Esophagus squamous epithelium (tissue), 5 donors: ENCODE measurements at regions not wholly inside any gene's neighbourhood (a gene's known extent, or its start where the extent isn't known, plus 50 kb on each side); places are given as distances from the start of the nearest gene placed in this dataset.

Experiments
- DNase-seq: peaks from one replicate; lab custom pipeline; 2025; lab: John Stamatoyannopoulos, UW
- H3K27ac ChIP-seq, 4 donors: fragments of 200-600 bp; sonication (generic); one replicate each; pipeline ENCODE4 v1.5.1; 2016 to 2019; ENCODE audit warnings: mild to moderate bottlenecking in 1 of 4
- H3K27me3 ChIP-seq, 4 donors: fragments of 200-600 bp; sonication (generic); 1 replicate in 3 of 4; 2 replicates in 1 of 4; pipeline versions ENCODE4 v1.5.1 to v1.6.0; 2017 to 2021; ENCODE audit warnings: antibody characterized with exemption in 1 of 4
- H3K36me3 ChIP-seq, 3 donors: fragments of 200-600 bp; sonication (generic); one replicate each; pipeline ENCODE4 v1.5.1; 2016 to 2019
- H3K4me1 ChIP-seq, 3 donors: fragments of 200-600 bp; sonication (generic); one replicate each; pipeline ENCODE4 v1.5.1; 2017 to 2019
- H3K4me3 ChIP-seq, 4 donors: fragments of 200-600 bp; sonication (generic); 1 replicate in 3 of 4; 2 replicates in 1 of 4; pipeline ENCODE4 v1.5.1; 2016 to 2019; ENCODE audit warnings: mild to moderate bottlenecking in 2 of 4, moderate library complexity in 1 of 4
- H3K9me3 ChIP-seq, 3 donors: fragments of 200-600 bp; sonication (generic); one replicate each; pipeline ENCODE4 v1.5.1; 2016 to 2019
- CTCF ChIP-seq, 6 experiments: fragments of 450-650 bp in 4 of 6; fragments of 200-600 bp in 2 of 6; sonication (generic) in 2 of 6; IDR thresholded peaks; one replicate each; pipeline ENCODE4 v1.5.1; 2016 to 2019; ENCODE audit warnings: antibody characterized with exemption in 6 of 6, mild to moderate bottlenecking in 4 of 6, moderate library complexity in 4 of 6
- POLR2A ChIP-seq, 4 donors: fragments of 450-650 bp; IDR thresholded peaks; one replicate each; pipeline ENCODE4 v1.6.1; 2017; ENCODE audit warnings: antibody characterized with exemption in 4 of 4, mild to moderate bottlenecking in 4 of 4, moderate library complexity in 3 of 4
- WGBS, 2 donors: methylation state at CpG; one replicate each; pipeline ENCODE4 v1.1.5; 2018; 5-methylcytosine and 5-hydroxymethylcytosine counted together
- intact Hi-C: fragments of 100-400 bp; cut with DNase I; formaldehyde crosslinking; loops from one replicate; pipeline ENCODE4 v1.15.0; 2022
- donor health status: DM: yes; HTN: yes; CAD: no.

GRCh38 chr16:73418051-73418450, 370.1 kb upstream of the ZFHX3 start:
- intact Hi-C loops, result no loop called here
- peaks cover 0 to 7% (median 0%) of the 10 kb centered on the region in 4 donors for H3K27me3 ChIP-seq
- H3K36me3 ChIP-seq, result no peaks in the 10 kb centered on the region
- DNase-seq, result no peak
- no peaks in the 10 kb centered on the region for H3K9me3 ChIP-seq
- WGBS, 2 donors, result 51 to 63% methylated on average over 8 of the region's 8 CpGs
- TF ChIP-seq CTCF (IDR thresholded peaks at IDR 0.05) (no peak), POLR2A (IDR thresholded peaks at IDR 0.05) (no peak)
- no peak overlapping the region for H3K4me3 ChIP-seq
- no peaks in the 10 kb centered on the region for H3K4me1 ChIP-seq
- H3K27ac ChIP-seq, result no peak overlapping the region

GRCh38 chr16:73415286-73415685, 367.4 kb upstream of the ZFHX3 start:
- H3K27me3 ChIP-seq, result peaks cover 0 to 5% (median 0%) of the 10 kb centered on the region in 4 donors
- WGBS, 2 donors, result 42 to 69% methylated on average over 1 of the region's 1 CpG
- H3K27ac ChIP-seq, result no peak overlapping the region

GRCh38 chr16:73414638-73415037, 366.7 kb upstream of the ZFHX3 start:
- DNase-seq, result no peak
- 56 to 62% methylated on average over 4 to 5 of the region's 5 CpGs for WGBS, 2 donors
- intact Hi-C loops, result no loop called here
- Histone ChIP-seq H3K4me3 (no peak overlapping the region), H3K27me3 (no peaks in the 10 kb centered on the region), H3K36me3 (no peaks in the 10 kb centered on the region), H3K27ac (no peak overlapping the region), H3K9me3 (no peaks in the 10 kb centered on the region), H3K4me1 (no peaks in the 10 kb centered on the region)
- no peak for TF ChIP-seq CTCF (IDR thresholded peaks at IDR 0.05)
- no peak for TF ChIP-seq POLR2A (IDR thresholded peaks at IDR 0.05)

More at GRCh38 chr16:73415286-73415685, 367.4 kb upstream of the ZFHX3 start:
- Histone ChIP-seq H3K9me3 (no peaks in the 10 kb centered on the region), H3K4me3 (no peak overlapping the region), H3K4me1 (no peaks in the 10 kb centered on the region), H3K36me3 (no peaks in the 10 kb centered on the region)
- TF ChIP-seq CTCF (IDR thresholded peaks at IDR 0.05) (no peak), POLR2A (IDR thresholded peaks at IDR 0.05) (no peak)
- DNase-seq, result no peak
- intact Hi-C loops, result no loop called here

GRCh38 chr16:73413830-73414190, 365.9 kb upstream of the ZFHX3 start:
- intact Hi-C loops, result no loop called here
- no peaks in the 10 kb centered on the region for H3K36me3 ChIP-seq
- no peak for DNase-seq
- no peaks in the 10 kb centered on the region for H3K27me3 ChIP-seq
- H3K27ac ChIP-seq, result no peak overlapping the region
- H3K9me3 ChIP-seq, result no peaks in the 10 kb centered on the region
- H3K4me3 ChIP-seq, result no peak overlapping the region
- no peaks in the 10 kb centered on the region for H3K4me1 ChIP-seq
- no peak for TF ChIP-seq POLR2A (IDR thresholded peaks at IDR 0.05)
- no peak for TF ChIP-seq CTCF (IDR thresholded peaks at IDR 0.05)
- 81 to 88% methylated on average over 1 of the region's 1 CpG for WGBS, 2 donors

- WGBS, 2 donors, result 81 to 83% methylated on average over 6 of the region's 6 CpGs
- intact Hi-C loops, result no loop called here
Measured at GRCh38 chr16:73413091-73413829, 365.3 kb upstream of the ZFHX3 start.

More at GRCh38 chr16:73413091-73413829, 365.3 kb upstream of the ZFHX3 start:
- no peaks in the 10 kb centered on the region for H3K9me3 ChIP-seq
- no peaks in the 10 kb centered on the region for H3K4me1 ChIP-seq
- no peak overlapping the region for H3K27ac ChIP-seq
- DNase-seq, result no peak
- no peak overlapping the region for H3K4me3 ChIP-seq
- no peaks in the 10 kb centered on the region for H3K36me3 ChIP-seq
- TF ChIP-seq CTCF (IDR thresholded peaks at IDR 0.05) (no peak), POLR2A (IDR thresholded peaks at IDR 0.05) (no peak)
- H3K27me3 ChIP-seq, result no peaks in the 10 kb centered on the region
